ENCODE measurements at regions not wholly inside any gene's neighbourhood (a gene's known extent, or its start where the extent isn't known, plus 50 kb on each side); places are given as distances from the start of the nearest gene placed in this dataset.

- Histone ChIP-seq H3K27me3 (ENCODE audit: insufficient read depth) (no peaks in the 10 kb centered on the region), H3K79me2 (ENCODE audit: insufficient read depth) (no peaks in the 10 kb centered on the region), H3F3A (replicated peaks; ENCODE audit: insufficient read depth) (no peaks in the 10 kb centered on the region), H3K9ac (no peak overlapping the region), H2AFZ (ENCODE audit: low read depth) (no peak overlapping the region), H3K27ac (ENCODE audit: low read depth in 2 of 2, low read length in 1 of 2) (no peak overlapping the region), H3K9me2 (no peaks in the 10 kb centered on the region), H4K20me1 (ENCODE audit: insufficient read depth) (no peaks in the 10 kb centered on the region), H3K9me3 (peaks cover 7% of the 10 kb centered on the region; the same call in 1 of the 2 replicates), H3K4me2 (no peak overlapping the region), H3K36me3 (replicated peaks in 1 of 2; ENCODE audit: control insufficient read depth in 1 of 2, insufficient read depth in 2 of 2, low read length in 1 of 2) (no peaks in the 10 kb centered on the region), H3K4me1 (ENCODE audit: control insufficient read depth in 1 of 2, insufficient read depth in 2 of 2, low read depth in 1 of 2, low read length in 1 of 2) (no peaks in the 10 kb centered on the region), H3K4me3 (ENCODE audit: low read depth in 2 of 2, low read length in 1 of 2) (no peak overlapping the region)
- CTCF ChIA-PET: no interaction called here
- POLR2A ChIA-PET: no interaction called here
- no peak for DNase-seq
- TF ChIP-seq FOXJ3 (CRISPR knock-in tag; IDR thresholded peaks at IDR 0.05): no peak
- TF ChIP-seq, protein P1, sequence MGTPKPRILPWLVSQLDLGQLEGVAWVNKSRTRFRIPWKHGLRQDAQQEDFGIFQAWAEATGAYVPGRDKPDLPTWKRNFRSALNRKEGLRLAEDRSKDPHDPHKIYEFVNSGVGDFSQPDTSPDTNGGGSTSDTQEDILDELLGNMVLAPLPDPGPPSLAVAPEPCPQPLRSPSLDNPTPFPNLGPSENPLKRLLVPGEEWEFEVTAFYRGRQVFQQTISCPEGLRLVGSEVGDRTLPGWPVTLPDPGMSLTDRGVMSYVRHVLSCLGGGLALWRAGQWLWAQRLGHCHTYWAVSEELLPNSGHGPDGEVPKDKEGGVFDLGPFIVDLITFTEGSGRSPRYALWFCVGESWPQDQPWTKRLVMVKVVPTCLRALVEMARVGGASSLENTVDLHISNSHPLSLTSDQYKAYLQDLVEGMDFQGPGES (IDR thresholded peaks at IDR 0.05; ENCODE audit: low read depth, low read length): no peak
- no peak for TF ChIP-seq POLR2AphosphoS5 (IDR thresholded peaks at IDR 0.05; ENCODE audit: low read depth, low read length)
- TF ChIP-seq EP300 (IDR thresholded peaks at IDR 0.05; ENCODE audit: borderline replicate concordance in 1 of 2, low read depth in 1 of 2, low read length in 1 of 2): no peak
- WGBS (ENCODE audit: low lambda C conversion rate): 57% methylated on average over 8 of the region's 8 CpGs
Measured at GRCh38 chr2:3021720-3022119, 355.9 kb downstream of the EIPR1 start.

DNA sequence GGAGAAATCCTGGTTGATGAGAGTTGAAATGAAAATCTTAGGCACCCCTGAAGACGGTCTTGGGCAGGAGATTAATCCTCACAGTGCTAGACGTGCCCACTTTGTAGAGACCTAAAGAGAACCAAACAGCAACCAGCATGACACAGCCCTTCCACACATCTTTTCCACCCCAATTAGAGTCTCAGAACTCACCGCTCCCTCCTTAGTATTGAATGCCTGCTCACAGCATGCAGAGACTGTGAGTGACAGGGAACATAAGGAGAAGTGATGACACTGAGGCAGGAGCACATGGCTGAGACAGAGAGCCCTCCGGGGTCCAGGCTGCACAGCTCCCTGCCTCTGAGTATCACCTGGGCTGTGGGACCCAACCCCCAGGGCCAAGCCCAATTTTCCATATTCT lies 367.6 kb downstream of the EIPR1 start:
- Histone ChIP-seq H2AFZ (ENCODE audit: low read depth) (no peak overlapping the region), H3K27me3 (ENCODE audit: insufficient read depth) (no peaks in the 10 kb centered on the region), H3K27ac (ENCODE audit: low read depth in 2 of 2, low read length in 1 of 2) (peak overlapping the region in 1 of 2 experiments; percentile 68; a peak in 2 of 4 replicates), H3K4me1 (ENCODE audit: control insufficient read depth in 1 of 2, insufficient read depth in 2 of 2, low read depth in 1 of 2, low read length in 1 of 2) (peaks cover 0 to 33% of the 10 kb centered on the region in 2 experiments; a peak in 2 of 4 replicates), H3K9me2 (no peaks in the 10 kb centered on the region), H4K20me1 (ENCODE audit: insufficient read depth) (no peaks in the 10 kb centered on the region), H3K79me2 (ENCODE audit: insufficient read depth) (no peaks in the 10 kb centered on the region), H3K9me3 (no peaks in the 10 kb centered on the region), H3K4me3 (ENCODE audit: low read depth in 2 of 2, low read length in 1 of 2) (no peak overlapping the region), H3K4me2 (no peak overlapping the region), H3K36me3 (replicated peaks in 1 of 2; ENCODE audit: control insufficient read depth in 1 of 2, insufficient read depth in 2 of 2, low read length in 1 of 2) (no peaks in the 10 kb centered on the region), H3K9ac (no peak overlapping the region), H3F3A (replicated peaks; ENCODE audit: insufficient read depth) (no peaks in the 10 kb centered on the region)
- TF ChIP-seq RCOR1 (IDR thresholded peaks at IDR 0.05; ENCODE audit: low read length) (no peak), NRF1 (IDR thresholded peaks at IDR 0.05; ENCODE audit: low read depth, low read length) (no peak), POLR2AphosphoS5 (IDR thresholded peaks at IDR 0.05; ENCODE audit: low read depth, low read length) (no peak), TCF12 (IDR thresholded peaks at IDR 0.05) (no peak), MAX (IDR thresholded peaks at IDR 0.05; ENCODE audit: low read depth) (no peak), MEF2A (IDR thresholded peaks at IDR 0.05; ENCODE audit: borderline replicate concordance, low read depth) (no peak), NFIC (IDR thresholded peaks at IDR 0.05; ENCODE audit: borderline replicate concordance) (no peak), USF2 (IDR thresholded peaks at IDR 0.05; ENCODE audit: borderline replicate concordance, low read depth, low read length) (no peak), YY1 (IDR thresholded peaks at IDR 0.05; ENCODE audit: low read depth) (no peak)
- DNase-seq: no peak
- ChIA-PET POLR2A (interaction anchor here (1.6 kb wide), 1 partner anchor 163 kb away, joined by 3 read pairs; no protein-coding TSS in a partner anchor), CTCF (interaction anchor here (0.6 kb wide), 1 partner anchor 8 kb away, joined by 3 read pairs; no protein-coding TSS in a partner anchor)
- WGBS (ENCODE audit: low lambda C conversion rate): 30% methylated on average over 4 of the region's 4 CpGs
